ENCODE measurements at regions not wholly inside any gene's neighbourhood (a gene's known extent, or its start where the extent isn't known, plus 50 kb on each side); places are given as distances from the start of the nearest gene placed in this dataset.

DNA sequence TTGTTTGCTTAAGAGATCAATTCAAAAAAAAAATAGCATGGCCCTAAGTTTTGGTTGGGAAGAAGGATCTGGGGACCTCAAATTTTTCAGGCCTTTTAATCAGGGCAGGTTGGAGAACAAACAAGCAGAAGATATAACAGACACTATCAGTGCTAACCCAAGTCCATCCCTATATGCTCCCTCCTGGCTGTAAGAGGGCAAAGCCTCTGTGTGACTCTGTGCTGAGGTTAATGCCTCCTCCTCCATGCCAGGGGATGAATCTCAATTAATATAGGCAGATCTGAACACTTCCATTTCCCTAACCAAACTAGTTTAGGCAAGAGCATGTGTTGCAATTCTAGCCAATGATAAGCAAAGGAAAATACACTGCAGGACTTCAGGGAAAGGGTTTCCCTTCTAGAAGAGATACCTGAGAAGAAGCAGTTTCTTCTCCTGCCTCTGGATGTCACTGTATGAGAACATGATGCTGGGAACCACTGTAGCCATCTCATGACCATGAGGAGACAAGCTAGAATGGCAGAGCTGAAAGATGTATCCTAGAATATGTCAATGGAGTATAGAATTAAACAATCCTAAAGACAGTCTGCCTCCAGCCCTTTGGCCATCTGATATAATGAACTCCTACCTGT is 76.0 kb downstream of the CHD9NB start:
- peaks cover 4% of the 10 kb centered on the region for H3K27me3 ChIP-seq
- H3K4me3 ChIP-seq = no peak overlapping the region
- no peaks in the 10 kb centered on the region for H3K4me1 ChIP-seq
- no peaks in the 10 kb centered on the region for H3K36me3 ChIP-seq
- TF ChIP-seq, protein P1, sequence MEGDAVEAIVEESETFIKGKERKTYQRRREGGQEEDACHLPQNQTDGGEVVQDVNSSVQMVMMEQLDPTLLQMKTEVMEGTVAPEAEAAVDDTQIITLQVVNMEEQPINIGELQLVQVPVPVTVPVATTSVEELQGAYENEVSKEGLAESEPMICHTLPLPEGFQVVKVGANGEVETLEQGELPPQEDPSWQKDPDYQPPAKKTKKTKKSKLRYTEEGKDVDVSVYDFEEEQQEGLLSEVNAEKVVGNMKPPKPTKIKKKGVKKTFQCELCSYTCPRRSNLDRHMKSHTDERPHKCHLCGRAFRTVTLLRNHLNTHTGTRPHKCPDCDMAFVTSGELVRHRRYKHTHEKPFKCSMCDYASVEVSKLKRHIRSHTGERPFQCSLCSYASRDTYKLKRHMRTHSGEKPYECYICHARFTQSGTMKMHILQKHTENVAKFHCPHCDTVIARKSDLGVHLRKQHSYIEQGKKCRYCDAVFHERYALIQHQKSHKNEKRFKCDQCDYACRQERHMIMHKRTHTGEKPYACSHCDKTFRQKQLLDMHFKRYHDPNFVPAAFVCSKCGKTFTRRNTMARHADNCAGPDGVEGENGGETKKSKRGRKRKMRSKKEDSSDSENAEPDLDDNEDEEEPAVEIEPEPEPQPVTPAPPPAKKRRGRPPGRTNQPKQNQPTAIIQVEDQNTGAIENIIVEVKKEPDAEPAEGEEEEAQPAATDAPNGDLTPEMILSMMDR (IDR thresholded peaks at IDR 0.05) = peak; percentile 40
- intact Hi-C loops (cut with DNase I) = no loop called here
- no peaks in the 10 kb centered on the region for H3K9me3 ChIP-seq
- no peak overlapping the region for H3K27ac ChIP-seq
- no peak for DNase-seq
- peak; percentile 56 for ATAC-seq

DNA sequence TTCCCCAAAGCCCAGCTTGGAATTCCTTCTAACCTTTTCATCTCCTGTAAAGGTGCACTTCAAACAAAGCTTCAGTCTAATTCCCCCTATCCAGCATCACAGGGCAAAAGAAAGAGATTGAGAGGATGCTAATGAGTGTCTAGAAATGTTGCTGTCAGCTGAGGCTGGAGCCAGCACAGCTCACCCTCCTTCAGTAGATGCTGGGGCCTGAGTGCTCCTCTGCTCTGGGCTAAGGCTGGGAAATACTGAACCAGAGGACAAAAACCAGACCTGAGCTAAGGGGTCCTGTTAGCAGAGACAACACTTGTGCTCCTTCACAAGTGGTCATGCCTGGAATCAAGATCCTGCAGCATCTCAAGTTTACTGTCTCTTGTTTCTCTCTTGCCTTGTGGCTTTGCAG is 85.0 kb downstream of the CHD9NB start:
- DNase-seq (no peak), ATAC-seq (no peak)
- Histone ChIP-seq H3K27ac (no peak overlapping the region), H3K4me1 (no peaks in the 10 kb centered on the region), H3K27me3 (no peaks in the 10 kb centered on the region), H3K4me3 (no peak overlapping the region), H3K36me3 (no peaks in the 10 kb centered on the region), H3K9me3 (no peaks in the 10 kb centered on the region)
- TF ChIP-seq, protein P1 (IDR thresholded peaks at IDR 0.05) = no peak
- intact Hi-C loops (cut with DNase I) = no loop called here

DNA sequence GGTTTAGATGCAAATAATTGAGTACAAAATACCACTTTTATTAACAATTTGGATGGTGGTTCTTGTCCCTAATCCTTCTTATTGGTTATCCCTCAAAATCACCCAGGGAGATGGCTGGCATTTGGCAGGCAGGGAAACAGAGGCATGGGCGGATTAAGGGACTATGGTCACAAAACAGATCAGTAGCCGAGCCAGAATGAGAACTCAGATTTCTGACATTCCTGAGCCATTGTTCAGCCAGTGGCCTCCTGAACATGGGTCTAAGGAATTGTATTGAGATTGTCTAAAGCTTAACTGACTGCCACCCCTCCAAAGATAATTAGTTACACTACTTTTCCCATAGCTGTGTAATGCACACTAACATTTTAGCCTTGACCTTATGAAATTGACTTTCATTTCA is 88.4 kb downstream of the CHD9NB start:
- H3K27ac ChIP-seq = no peak overlapping the region
- TF ChIP-seq, protein P1 (IDR thresholded peaks at IDR 0.05) = no peak
- no peaks in the 10 kb centered on the region for H3K27me3 ChIP-seq
- intact Hi-C loops (cut with DNase I) = no loop called here
- ATAC-seq (no peak), DNase-seq (no peak)
- no peak overlapping the region for H3K4me3 ChIP-seq
- H3K36me3 ChIP-seq = no peaks in the 10 kb centered on the region
- no peaks in the 10 kb centered on the region for H3K4me1 ChIP-seq
- no peaks in the 10 kb centered on the region for H3K9me3 ChIP-seq

DNA sequence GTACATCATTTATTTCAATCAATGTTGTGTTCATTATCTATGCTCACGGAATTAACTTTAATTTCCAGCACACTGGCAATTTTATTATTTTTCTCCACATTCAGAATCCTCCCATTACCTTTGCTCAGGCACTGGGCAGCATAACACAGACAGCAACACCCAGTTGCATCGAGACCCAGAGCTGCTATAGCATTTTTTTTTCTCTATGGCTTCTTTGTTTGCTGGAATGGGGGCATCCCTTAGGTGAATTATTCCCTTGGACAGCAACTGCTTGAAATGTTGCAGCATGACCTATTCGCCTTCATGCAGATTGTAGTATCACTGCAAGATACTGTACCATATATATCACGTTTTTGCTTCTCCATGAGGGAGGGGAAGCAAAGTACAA is 88.8 kb downstream of the CHD9NB start:
- Histone ChIP-seq H3K36me3 (no peaks in the 10 kb centered on the region), H3K27me3 (no peaks in the 10 kb centered on the region), H3K9me3 (no peaks in the 10 kb centered on the region), H3K4me3 (no peak overlapping the region), H3K4me1 (no peaks in the 10 kb centered on the region), H3K27ac (no peak overlapping the region)
- ATAC-seq (no peak), DNase-seq (no peak)
- TF ChIP-seq, protein P1 (IDR thresholded peaks at IDR 0.05) = no peak
- intact Hi-C loops (cut with DNase I) = no loop called here

DNA sequence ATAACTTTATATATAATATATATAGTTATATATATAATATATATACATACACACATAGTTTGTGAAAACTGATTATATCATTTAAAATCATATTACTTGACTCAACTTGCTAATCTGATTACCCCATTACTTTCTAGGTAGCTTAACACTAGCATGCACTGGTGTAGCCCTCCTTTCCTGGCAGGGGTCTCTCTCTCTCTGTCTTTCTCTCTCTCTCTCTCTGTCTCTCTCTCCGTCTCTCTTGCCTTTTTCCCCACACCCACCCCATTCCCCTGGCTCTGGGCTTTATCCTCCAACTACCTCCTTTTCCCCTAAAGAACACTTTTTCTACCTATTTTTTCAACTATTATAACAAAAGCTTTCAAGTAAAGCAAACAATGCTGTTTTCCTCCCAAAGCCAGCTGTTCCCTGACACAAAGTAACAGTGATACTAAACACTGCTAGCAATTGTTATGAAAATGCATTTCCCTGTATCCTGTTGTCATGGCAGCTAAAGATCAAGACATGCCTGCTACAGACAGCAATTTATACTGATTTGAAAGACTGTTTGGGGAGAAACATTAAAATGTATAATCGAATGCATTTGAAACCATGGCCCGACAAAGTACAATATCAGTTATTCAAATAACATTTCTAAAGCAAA is 89.4 kb downstream of the CHD9NB start:
- ATAC-seq (no peak), DNase-seq (no peak)
- Histone ChIP-seq H3K27ac (no peak overlapping the region), H3K27me3 (no peaks in the 10 kb centered on the region), H3K9me3 (no peaks in the 10 kb centered on the region), H3K4me1 (no peaks in the 10 kb centered on the region), H3K4me3 (no peak overlapping the region), H3K36me3 (no peaks in the 10 kb centered on the region)
- TF ChIP-seq, protein P1 (IDR thresholded peaks at IDR 0.05) = no peak
- intact Hi-C loops (cut with DNase I) = no loop called here

All from upper lobe of right lung (tissue), 1 donor.